ENCODE measurements at regions not wholly inside any gene's neighbourhood (a gene's known extent, or its start where the extent isn't known, plus 50 kb on each side); places are given as distances from the start of the nearest gene placed in this dataset.

- TF ChIP-seq CTCF (IDR thresholded peaks at IDR 0.05 in 8 of 11, conservative IDR thresholded peaks at IDR 0.05 in 3 of 11) = no peak
- TF ChIP-seq POLR2A (IDR thresholded peaks at IDR 0.05) = no peak
Measured at GRCh38 chr14:42918615-42919014, 1311.9 kb downstream of the LRFN5 start.

Measured in spleen (tissue), 7 donors.